OCI-LY1 (cell line): ENCODE measurements at regions not wholly inside any gene's neighbourhood (a gene's known extent, or its start where the extent isn't known, plus 50 kb on each side); places are given as distances from the start of the nearest gene placed in this dataset.

Source experiments
- CTCF ChIP-seq: fragments of 200-600 bp; sonication (generic), shearing (Covaris generic); IDR thresholded peaks from 2 replicates; pipeline ENCODE4 v1.5.1; 2017; ENCODE audit warnings: mild to moderate bottlenecking, antibody characterized with exemption, low read length, moderate library complexity, mixed read lengths
- EZH2 ChIP-seq: fragments of 200-600 bp; sonication (generic), shearing (Covaris generic); IDR thresholded peaks from 2 replicates; pipeline ENCODE4 v1.8.0; 2017; ENCODE audit warnings: borderline replicate concordance, mixed run types, mild to moderate bottlenecking, antibody characterized with exemption, low read length, moderate library complexity, mixed read lengths

GRCh38 chr3:110544730-110545129 lies 526.9 kb upstream of the NECTIN3 start:
- TF ChIP-seq CTCF (no peak), EZH2 (no peak)
